Inferior parietal cortex (tissue), 1 donor: ENCODE measurements at regions not wholly inside any gene's neighbourhood (a gene's known extent, or its start where the extent isn't known, plus 50 kb on each side); places are given as distances from the start of the nearest gene placed in this dataset.
"Not testable (repeated sequence)": the region's sequence is repeated elsewhere in the genome, so short reads cannot be mapped to it uniquely, and the experiment has no call there.

Experiments used
- DNase-seq: peaks from one replicate; pipeline ENCODE4 v3.0.0-alpha.2; 2016; ENCODE audit errors: extremely low spot score

- no peak for DNase-seq
Measured at GRCh38 chr1:170789063-170789462, 125.1 kb downstream of the PRRX1 start.

GRCh38 chr1:170790175-170790574 is 126.2 kb downstream of the PRRX1 start:
- DNase-seq = no peak

GRCh38 chr1:170790651-170791071 is 126.7 kb downstream of the PRRX1 start:
- no peak for DNase-seq

GRCh38 chr1:170791941-170792340 is 128.0 kb downstream of the PRRX1 start:
- DNase-seq = no peak

- DNase-seq = no peak
Measured at GRCh38 chr1:170800265-170800664, 135.1 kb upstream of the MROH9 start.

GRCh38 chr1:170800812-170801211 is 134.5 kb upstream of the MROH9 start:
- DNase-seq = no peak

GRCh38 chr1:170803711-170804110 is 131.6 kb upstream of the MROH9 start:
- DNase-seq = no peak

- no peak for DNase-seq
Measured at GRCh38 chr1:170804419-170804818, 130.9 kb upstream of the MROH9 start.

- DNase-seq = no peak
Measured at GRCh38 chr1:170804879-170805278, 130.5 kb upstream of the MROH9 start.

- DNase-seq = no peak
Measured at GRCh38 chr1:170806961-170807360, 128.4 kb upstream of the MROH9 start.

GRCh38 chr1:170807432-170807831 is 127.9 kb upstream of the MROH9 start:
- no peak for DNase-seq

- DNase-seq = no peak
Measured at GRCh38 chr1:170808216-170808885, 127.0 kb upstream of the MROH9 start.

GRCh38 chr1:170811013-170811412 is 124.3 kb upstream of the MROH9 start:
- DNase-seq = not testable (repeated sequence)

GRCh38 chr1:170819781-170820180 is 115.6 kb upstream of the MROH9 start:
- DNase-seq = no peak

GRCh38 chr1:170823120-170823519 is 112.2 kb upstream of the MROH9 start:
- DNase-seq = no peak

- DNase-seq = no peak
Measured at GRCh38 chr1:170831276-170831675, 104.1 kb upstream of the MROH9 start.

- no peak for DNase-seq
Measured at GRCh38 chr1:170836141-170836540, 99.2 kb upstream of the MROH9 start.

- peak; percentile 35 for DNase-seq
Measured at GRCh38 chr1:170840371-170840770, 95.0 kb upstream of the MROH9 start.

- DNase-seq = no peak
Measured at GRCh38 chr1:170853302-170853701, 82.0 kb upstream of the MROH9 start.

- no peak for DNase-seq
Measured at GRCh38 chr1:170853867-170854266, 81.5 kb upstream of the MROH9 start.

- no peak for DNase-seq
Measured at GRCh38 chr1:170854677-170855076, 80.7 kb upstream of the MROH9 start.

GRCh38 chr1:170856455-170856854 is 78.9 kb upstream of the MROH9 start:
- no peak for DNase-seq

GRCh38 chr1:170857955-170858354 is 77.4 kb upstream of the MROH9 start:
- no peak for DNase-seq

GRCh38 chr1:170863621-170864020 is 71.7 kb upstream of the MROH9 start:
- DNase-seq = no peak
